ENCODE measurements at regions not wholly inside any gene's neighbourhood (a gene's known extent, or its start where the extent isn't known, plus 50 kb on each side); places are given as distances from the start of the nearest gene placed in this dataset.
A peak's percentile ranks its signal among the peaks of the same experiment; 100 is the strongest.

DNA sequence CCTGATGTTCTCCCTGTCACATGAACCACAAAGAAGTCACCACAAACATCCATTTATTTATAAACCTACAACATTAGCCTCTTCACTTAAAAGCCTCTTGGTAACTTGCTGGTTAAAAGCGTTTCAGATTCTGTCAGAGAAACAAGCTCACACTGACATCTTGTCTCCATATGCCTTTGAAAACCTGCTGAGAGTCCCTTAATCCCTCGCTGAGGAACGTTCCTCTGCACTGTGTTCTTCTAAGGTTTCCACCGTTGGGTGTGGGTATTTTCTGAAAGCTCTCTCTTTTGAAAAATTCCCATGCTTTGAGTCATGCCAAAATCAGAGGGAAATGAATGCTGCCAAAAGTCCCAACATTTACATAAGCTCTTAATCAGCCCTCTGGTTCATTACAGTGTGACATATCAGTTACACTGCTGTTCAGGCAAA, 149.8 kb downstream of the CCDC34 start:
- ATAC-seq = no peak
- peaks cover 31% of the 10 kb centered on the region for H3K4me1 ChIP-seq
- no peak overlapping the region for H3K27ac ChIP-seq
- DNase-seq = no peak
- no peak overlapping the region for H3K4me3 ChIP-seq
- intact Hi-C loops (cut with DNase I) = no loop called here
- no peaks in the 10 kb centered on the region for H3K27me3 ChIP-seq
- no peaks in the 10 kb centered on the region for H3K36me3 ChIP-seq
- TF ChIP-seq CTCF (IDR thresholded peaks at IDR 0.05) = no peak
- H3K9me3 ChIP-seq = no peaks in the 10 kb centered on the region

DNA sequence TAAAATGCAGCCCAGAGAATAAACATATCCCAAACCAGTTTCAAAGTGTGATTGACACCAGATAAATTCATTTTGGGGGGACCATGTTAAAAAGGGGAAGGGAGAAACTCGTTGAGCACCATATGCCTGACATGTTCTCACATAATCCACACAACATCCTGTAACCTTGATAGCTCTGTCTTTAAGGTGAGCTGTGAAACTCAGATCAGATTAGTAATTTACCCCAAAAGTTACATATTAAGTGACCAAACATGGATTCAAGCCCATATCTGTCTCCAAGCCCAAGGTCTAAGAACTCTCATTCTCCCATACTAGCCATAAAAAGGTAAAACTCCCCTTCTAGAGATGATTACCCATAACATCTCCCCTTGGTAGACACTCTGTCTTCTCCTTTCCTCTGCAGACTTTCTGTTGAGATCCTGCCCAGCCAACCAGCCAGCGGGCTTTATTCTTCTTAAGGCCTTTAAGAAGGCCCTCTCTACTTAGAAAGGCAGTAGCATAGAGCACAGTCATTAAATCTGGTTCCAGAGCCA, 150.7 kb downstream of the CCDC34 start:
- Histone ChIP-seq H3K4me1 (peaks cover 25% of the 10 kb centered on the region), H3K9me3 (no peaks in the 10 kb centered on the region), H3K27ac (no peak overlapping the region), H3K27me3 (no peaks in the 10 kb centered on the region), H3K4me3 (no peak overlapping the region), H3K36me3 (no peaks in the 10 kb centered on the region)
- ATAC-seq = no peak
- intact Hi-C loops (cut with DNase I) = no loop called here
- TF ChIP-seq CTCF (IDR thresholded peaks at IDR 0.05) = no peak
- no peak for DNase-seq

GRCh38 chr11:27211370-27212127, 151.5 kb downstream of the CCDC34 start:
- Histone ChIP-seq H3K27me3 (no peaks in the 10 kb centered on the region), H3K27ac (no peak overlapping the region), H3K36me3 (no peaks in the 10 kb centered on the region), H3K9me3 (no peaks in the 10 kb centered on the region), H3K4me1 (peaks cover 23% of the 10 kb centered on the region), H3K4me3 (no peak overlapping the region)
- ATAC-seq = no peak
- TF ChIP-seq CTCF (IDR thresholded peaks at IDR 0.05) = peak; percentile 39
- no peak for DNase-seq
- intact Hi-C loops (cut with DNase I) = no loop called here

- no peak overlapping the region for H3K27ac ChIP-seq
- no peaks in the 10 kb centered on the region for H3K27me3 ChIP-seq
- intact Hi-C loops (cut with DNase I) = no loop called here
- peaks cover 13% of the 10 kb centered on the region for H3K4me1 ChIP-seq
- no peak for TF ChIP-seq CTCF (IDR thresholded peaks at IDR 0.05)
- no peaks in the 10 kb centered on the region for H3K9me3 ChIP-seq
- no peak for ATAC-seq
- no peak for DNase-seq
- no peak overlapping the region for H3K4me3 ChIP-seq
- no peaks in the 10 kb centered on the region for H3K36me3 ChIP-seq
Observed at GRCh38 chr11:27210531-27210930, 152.5 kb downstream of the CCDC34 start.

DNA sequence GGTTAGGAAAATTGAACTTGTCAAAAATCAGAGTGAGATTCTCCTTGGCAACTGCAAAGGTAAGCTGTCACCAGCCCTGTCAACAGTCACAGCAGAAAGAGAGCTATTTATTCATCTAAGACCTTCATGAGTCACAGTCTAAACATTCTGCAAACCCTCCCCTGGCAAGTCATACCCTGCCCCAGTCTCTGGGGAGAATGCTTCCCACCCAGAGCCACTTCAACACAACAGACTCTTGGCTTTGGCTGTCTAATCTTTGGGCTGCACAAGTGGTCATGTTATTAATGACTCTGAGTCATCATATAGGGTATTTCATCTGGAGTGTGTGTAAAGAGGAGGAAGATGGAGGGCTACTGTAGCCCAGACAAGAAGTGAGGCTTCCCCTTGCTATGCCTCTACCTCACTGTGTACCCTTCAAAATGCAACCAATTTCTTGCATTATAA, 153.4 kb downstream of the CCDC34 start:
- no peak for TF ChIP-seq CTCF (IDR thresholded peaks at IDR 0.05)
- Histone ChIP-seq H3K4me3 (no peak overlapping the region), H3K9me3 (no peaks in the 10 kb centered on the region), H3K4me1 (peaks cover 7% of the 10 kb centered on the region), H3K27ac (no peak overlapping the region), H3K27me3 (no peaks in the 10 kb centered on the region), H3K36me3 (no peaks in the 10 kb centered on the region)
- no peak for DNase-seq
- no peak for ATAC-seq
- intact Hi-C loops (cut with DNase I) = no loop called here

Measured in upper lobe of right lung (tissue), 1 donor.